ENCODE measurements at regions not wholly inside any gene's neighbourhood (a gene's known extent, or its start where the extent isn't known, plus 50 kb on each side); places are given as distances from the start of the nearest gene placed in this dataset.
A peak's percentile ranks its signal among the peaks of the same experiment; 100 is the strongest.

GRCh38 chr4:32790803-32791202 lies 2070.6 kb downstream of the PCDH7 start:
- DNase-seq: no peak

GRCh38 chr4:32798471-32799159 lies 2078.4 kb downstream of the PCDH7 start:
- no peak for DNase-seq

- DNase-seq: no peak
Measured at GRCh38 chr4:32824336-32824735, 2104.2 kb downstream of the PCDH7 start.

- DNase-seq: no peak
Measured at GRCh38 chr4:32826169-32826568, 2106.0 kb downstream of the PCDH7 start.

GRCh38 chr4:32830160-32830559 lies 2110.0 kb downstream of the PCDH7 start:
- DNase-seq: no peak

GRCh38 chr4:32831104-32831503 lies 2110.9 kb downstream of the PCDH7 start:
- no peak for DNase-seq

- no peak for DNase-seq
Measured at GRCh38 chr4:32840461-32841189, 2120.5 kb downstream of the PCDH7 start.

- DNase-seq: no peak
Measured at GRCh38 chr4:32841217-32841616, 2121.0 kb downstream of the PCDH7 start.

- no peak for DNase-seq
Measured at GRCh38 chr4:32847461-32847860, 2127.3 kb downstream of the PCDH7 start.

- DNase-seq: no peak
Measured at GRCh38 chr4:32855622-32856021, 2135.5 kb downstream of the PCDH7 start.

GRCh38 chr4:32858361-32858760 lies 2138.2 kb downstream of the PCDH7 start:
- no peak for DNase-seq

GRCh38 chr4:32858971-32859370 lies 2138.8 kb downstream of the PCDH7 start:
- DNase-seq: peak; percentile 0

- no peak for DNase-seq
Measured at GRCh38 chr4:32864713-32865351, 2144.7 kb downstream of the PCDH7 start.

- DNase-seq: no peak
Measured at GRCh38 chr4:32876546-32876945, 2156.4 kb downstream of the PCDH7 start.

GRCh38 chr4:32879913-32880312 lies 2159.7 kb downstream of the PCDH7 start:
- DNase-seq: no peak

- no peak for DNase-seq
Measured at GRCh38 chr4:32884198-32884597, 2164.0 kb downstream of the PCDH7 start.

- DNase-seq: no peak
Measured at GRCh38 chr4:32890398-32890797, 2170.2 kb downstream of the PCDH7 start.

GRCh38 chr4:32909053-32909452 lies 2188.9 kb downstream of the PCDH7 start:
- DNase-seq: no peak

- DNase-seq: no peak
Measured at GRCh38 chr4:32909736-32910135, 2189.6 kb downstream of the PCDH7 start.

GRCh38 chr4:32917586-32917985 lies 2197.4 kb downstream of the PCDH7 start:
- no peak for DNase-seq

- no peak for DNase-seq
Measured at GRCh38 chr4:32929796-32930699, 2209.9 kb downstream of the PCDH7 start.

- no peak for DNase-seq
Measured at GRCh38 chr4:32930700-32931099, 2210.5 kb downstream of the PCDH7 start.

- DNase-seq: no peak
Measured at GRCh38 chr4:32931475-32931874, 2211.3 kb downstream of the PCDH7 start.
